ENCODE measurements at regions not wholly inside any gene's neighbourhood (a gene's known extent, or its start where the extent isn't known, plus 50 kb on each side); places are given as distances from the start of the nearest gene placed in this dataset.

- Histone ChIP-seq H3K27me3 (ENCODE audit: control insufficient read depth, insufficient read depth, low read length) (no peaks in the 10 kb centered on the region), H3K4me3 (ENCODE audit: low read depth, low read length) (no peak overlapping the region), H3K27ac (ENCODE audit: low read depth, low read length) (no peak overlapping the region), H3K9me3 (ENCODE audit: control insufficient read depth, insufficient read depth, low read length) (no peaks in the 10 kb centered on the region)
- ChIA-PET CTCF (no interaction called here), POLR2A (no interaction called here)
- DNase-seq (ENCODE audit: low read depth, low spot score): no peak
- no peak for TF ChIP-seq CTCF (IDR thresholded peaks at IDR 0.05; ENCODE audit: low read depth, low read length)
These were observed 2486.0 kb upstream of the PCDH20 start for GRCh38 chr13:63901630-63902029.

- no peaks in the 10 kb centered on the region for H3K9me3 ChIP-seq (ENCODE audit: control insufficient read depth, insufficient read depth, low read length)
- H3K27ac ChIP-seq (ENCODE audit: low read depth, low read length): no peak overlapping the region
- no peak overlapping the region for H3K4me3 ChIP-seq (ENCODE audit: low read depth, low read length)
- no peak for TF ChIP-seq CTCF (IDR thresholded peaks at IDR 0.05; ENCODE audit: low read depth, low read length)
- H3K27me3 ChIP-seq (ENCODE audit: control insufficient read depth, insufficient read depth, low read length): no peaks in the 10 kb centered on the region
- POLR2A ChIA-PET: no interaction called here
- CTCF ChIA-PET: no interaction called here
- no peak for DNase-seq (ENCODE audit: low read depth, low spot score)
These were observed 2484.8 kb upstream of the PCDH20 start for GRCh38 chr13:63900406-63900805.

GRCh38 chr13:63896321-63896720 is 2480.7 kb upstream of the PCDH20 start:
- H3K4me3 ChIP-seq (ENCODE audit: low read depth, low read length): no peak overlapping the region
- no peak overlapping the region for H3K27ac ChIP-seq (ENCODE audit: low read depth, low read length)
- no peak for DNase-seq (ENCODE audit: low read depth, low spot score)
- no peak for TF ChIP-seq CTCF (IDR thresholded peaks at IDR 0.05; ENCODE audit: low read depth, low read length)
- H3K27me3 ChIP-seq (ENCODE audit: control insufficient read depth, insufficient read depth, low read length): no peaks in the 10 kb centered on the region
- ChIA-PET POLR2A (no interaction called here), CTCF (no interaction called here)
- no peaks in the 10 kb centered on the region for H3K9me3 ChIP-seq (ENCODE audit: control insufficient read depth, insufficient read depth, low read length)

GRCh38 chr13:63882052-63882451 is 2466.4 kb upstream of the PCDH20 start:
- TF ChIP-seq CTCF (IDR thresholded peaks at IDR 0.05; ENCODE audit: low read depth, low read length): no peak

GRCh38 chr13:63880705-63881104 is 2465.1 kb upstream of the PCDH20 start:
- no peak for DNase-seq (ENCODE audit: low read depth, low spot score)
- no peak overlapping the region for H3K4me3 ChIP-seq (ENCODE audit: low read depth, low read length)
- ChIA-PET POLR2A (no interaction called here), CTCF (interaction anchor here (0.6 kb wide), 1 partner anchor 1633 kb away, joined by 4 read pairs; no protein-coding TSS in a partner anchor)
- H3K27ac ChIP-seq (ENCODE audit: low read depth, low read length): no peak overlapping the region
- no peaks in the 10 kb centered on the region for H3K9me3 ChIP-seq (ENCODE audit: control insufficient read depth, insufficient read depth, low read length)
- no peaks in the 10 kb centered on the region for H3K27me3 ChIP-seq (ENCODE audit: control insufficient read depth, insufficient read depth, low read length)
- no peak for TF ChIP-seq CTCF (IDR thresholded peaks at IDR 0.05; ENCODE audit: low read depth, low read length)

More at GRCh38 chr13:63882052-63882451, 2466.4 kb upstream of the PCDH20 start:
- ChIA-PET CTCF (no interaction called here), POLR2A (no interaction called here)
- no peak for DNase-seq (ENCODE audit: low read depth, low spot score)
- Histone ChIP-seq H3K9me3 (ENCODE audit: control insufficient read depth, insufficient read depth, low read length) (no peaks in the 10 kb centered on the region), H3K27ac (ENCODE audit: low read depth, low read length) (no peak overlapping the region), H3K4me3 (ENCODE audit: low read depth, low read length) (no peak overlapping the region), H3K27me3 (ENCODE audit: control insufficient read depth, insufficient read depth, low read length) (no peaks in the 10 kb centered on the region)

All from AG04450 (cell line).